HFF-Myc (cell line): ENCODE measurements at regions not wholly inside any gene's neighbourhood (a gene's known extent, or its start where the extent isn't known, plus 50 kb on each side); places are given as distances from the start of the nearest gene placed in this dataset.

Experiments used
- DNase-seq: peaks from one replicate; pipeline ENCODE4 v3.0.0-alpha.2; 2011; ENCODE audit warnings: low read depth; ENCODE audit errors: extremely low read depth
- H3K4me3 ChIP-seq: replicated peaks from 2 replicates; pipeline ENCODE4 v1.5.1; 2011; ENCODE audit warnings: low read depth, mild to moderate bottlenecking, control low read depth, low read length
- CTCF ChIP-seq: IDR thresholded peaks from 2 replicates; pipeline ENCODE4 v1.5.1; 2012; ENCODE audit warnings: mild to moderate bottlenecking, low read depth, low read length, control low read depth; ENCODE audit errors: missing control alignments

GRCh38 chr7:131649879-131650278 lies 93.5 kb upstream of the PODXL start:
- DNase-seq = no peak
- H3K4me3 ChIP-seq = no peak overlapping the region
- no peak for TF ChIP-seq CTCF

DNA sequence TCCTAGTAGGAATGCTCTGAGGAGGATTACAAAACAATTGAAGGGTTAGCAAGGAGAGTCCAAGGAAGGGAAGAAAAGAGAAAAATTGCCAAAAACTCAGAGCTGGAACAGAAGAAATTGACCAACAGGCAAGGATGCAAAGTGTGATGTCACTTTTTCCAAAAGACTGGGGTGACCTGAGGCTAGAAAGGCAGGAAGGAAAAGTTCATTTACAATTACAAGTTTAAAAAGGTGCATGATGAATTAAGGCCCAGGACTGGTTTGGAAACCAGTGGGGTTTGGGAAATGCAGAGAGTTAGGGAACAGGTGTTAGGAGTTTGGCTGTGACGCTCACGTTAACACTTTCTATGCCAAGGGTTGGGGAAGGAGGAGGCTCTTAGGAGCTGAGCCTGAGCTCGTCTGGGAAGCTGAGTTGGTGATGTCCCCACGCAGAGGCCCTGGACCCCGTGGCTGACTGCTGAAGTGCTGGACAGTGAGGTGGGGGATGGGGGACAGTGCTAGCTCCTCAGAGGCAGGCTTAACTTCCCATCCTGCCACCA lies 92.6 kb upstream of the PODXL start:
- DNase-seq = no peak
- TF ChIP-seq CTCF = no peak
- H3K4me3 ChIP-seq = no peak overlapping the region

DNA sequence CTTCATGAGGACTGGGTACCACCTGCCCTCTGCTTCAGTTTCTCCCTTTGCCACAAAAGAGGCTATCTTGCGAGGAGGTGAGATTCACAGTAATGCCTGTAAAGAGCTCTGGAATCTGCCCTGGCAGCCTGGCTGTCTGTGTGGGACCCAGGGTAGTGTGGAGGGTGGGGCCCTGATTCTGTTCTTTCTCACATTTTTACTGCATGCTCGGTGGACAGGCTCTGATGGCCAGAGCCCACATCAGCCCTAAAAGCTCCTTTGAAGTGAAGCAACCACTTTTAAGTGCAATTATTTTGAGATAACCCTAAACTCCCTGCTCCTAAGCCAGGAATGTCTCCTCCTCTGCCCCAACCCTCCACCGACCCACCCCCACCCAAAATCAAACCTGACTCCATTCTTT lies 92.1 kb upstream of the PODXL start:
- no peak for TF ChIP-seq CTCF
- H3K4me3 ChIP-seq = no peak overlapping the region
- no peak for DNase-seq

DNA sequence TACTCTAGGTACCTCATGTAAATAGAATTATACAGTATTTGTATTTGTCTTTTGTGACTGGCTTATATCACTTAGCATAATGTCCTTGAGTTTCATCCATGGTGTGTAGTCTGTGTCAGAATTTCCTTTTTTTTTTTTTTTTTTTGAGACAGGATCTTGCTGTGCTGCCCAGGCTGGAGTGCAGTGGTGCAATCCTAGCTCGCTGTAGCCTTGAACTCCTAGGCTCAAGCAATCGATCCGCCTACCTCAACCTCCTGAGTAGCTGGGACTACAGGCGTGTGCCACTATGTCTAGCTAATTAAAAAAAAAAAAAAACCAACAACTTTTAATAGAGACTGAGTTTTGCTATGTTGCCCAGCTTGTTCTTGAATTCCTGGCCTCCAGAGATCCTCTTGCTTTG lies 89.8 kb upstream of the PODXL start:
- H3K4me3 ChIP-seq = no peak overlapping the region
- no peak for TF ChIP-seq CTCF

GRCh38 chr7:131642429-131642828 lies 86.0 kb upstream of the PODXL start:
- DNase-seq = no peak
- no peak for TF ChIP-seq CTCF
- H3K4me3 ChIP-seq = no peak overlapping the region

More for the DNA sequence above, 89.8 kb upstream of the PODXL start:
- DNase-seq = no peak

- TF ChIP-seq CTCF = no peak
- H3K4me3 ChIP-seq = no peak overlapping the region
- no peak for DNase-seq
Observed at GRCh38 chr7:131640686-131641085, 84.3 kb upstream of the PODXL start.
